Rectal smooth muscle tissue (tissue), 1 donor: ENCODE measurements at regions not wholly inside any gene's neighbourhood (a gene's known extent, or its start where the extent isn't known, plus 50 kb on each side); places are given as distances from the start of the nearest gene placed in this dataset.
"Not testable (repeated sequence)": the region's sequence is repeated elsewhere in the genome, so short reads cannot be mapped to it uniquely, and the experiment has no call there.

Source experiments
- H3K27ac ChIP-seq: one replicate; pipeline ENCODE4 v1.7.0; 2013; ENCODE audit warnings: low read depth, low read length, inconsistent platforms
- H3K27me3 ChIP-seq: one replicate; pipeline ENCODE4 v1.7.0; 2013; ENCODE audit warnings: low read length; ENCODE audit not compliant: control insufficient read depth, insufficient read depth
- H3K36me3 ChIP-seq: one replicate; pipeline ENCODE4 v1.7.0; 2013; ENCODE audit warnings: low read length; ENCODE audit not compliant: control insufficient read depth, insufficient read depth
- H3K4me1 ChIP-seq: one replicate; pipeline ENCODE4 v1.7.0; 2013; ENCODE audit warnings: low read length; ENCODE audit not compliant: control insufficient read depth, insufficient read depth
- H3K4me3 ChIP-seq: one replicate; pipeline ENCODE4 v1.7.0; 2013; ENCODE audit warnings: low read length
- H3K9ac ChIP-seq: one replicate; pipeline ENCODE4 v1.7.0; 2013; ENCODE audit warnings: low read length

DNA sequence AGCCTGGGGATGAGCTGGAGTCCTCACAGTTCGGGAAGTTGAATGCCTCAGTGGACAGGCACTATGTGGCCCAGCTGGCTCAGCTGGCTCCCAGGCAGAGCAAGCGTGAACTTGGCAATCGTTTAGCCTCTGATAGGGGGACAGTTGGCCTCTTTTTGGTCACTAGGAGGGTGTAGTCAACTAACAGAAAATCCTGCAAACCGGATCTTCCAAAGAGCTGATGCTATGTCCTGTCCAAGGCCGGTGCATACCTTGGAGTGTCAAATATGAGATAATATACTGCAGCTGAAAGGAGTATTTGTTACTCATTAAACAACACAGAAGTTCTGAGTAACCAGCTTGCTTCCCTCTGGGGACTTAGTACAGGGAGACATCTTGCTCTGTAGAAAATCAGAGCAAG is 126.2 kb upstream of the EXOC2 start:
- no peaks in the 10 kb centered on the region for H3K27me3 ChIP-seq
- H3K27ac ChIP-seq: no peak overlapping the region
- H3K4me3 ChIP-seq: no peak overlapping the region
- no peak overlapping the region for H3K9ac ChIP-seq
- no peaks in the 10 kb centered on the region for H3K4me1 ChIP-seq
- no peaks in the 10 kb centered on the region for H3K36me3 ChIP-seq

GRCh38 chr6:818196-818595 is 125.3 kb upstream of the EXOC2 start:
- Histone ChIP-seq H3K27me3 (no peaks in the 10 kb centered on the region), H3K36me3 (no peaks in the 10 kb centered on the region), H3K27ac (no peak overlapping the region), H3K4me3 (no peak overlapping the region), H3K4me1 (no peaks in the 10 kb centered on the region), H3K9ac (no peak overlapping the region)

DNA sequence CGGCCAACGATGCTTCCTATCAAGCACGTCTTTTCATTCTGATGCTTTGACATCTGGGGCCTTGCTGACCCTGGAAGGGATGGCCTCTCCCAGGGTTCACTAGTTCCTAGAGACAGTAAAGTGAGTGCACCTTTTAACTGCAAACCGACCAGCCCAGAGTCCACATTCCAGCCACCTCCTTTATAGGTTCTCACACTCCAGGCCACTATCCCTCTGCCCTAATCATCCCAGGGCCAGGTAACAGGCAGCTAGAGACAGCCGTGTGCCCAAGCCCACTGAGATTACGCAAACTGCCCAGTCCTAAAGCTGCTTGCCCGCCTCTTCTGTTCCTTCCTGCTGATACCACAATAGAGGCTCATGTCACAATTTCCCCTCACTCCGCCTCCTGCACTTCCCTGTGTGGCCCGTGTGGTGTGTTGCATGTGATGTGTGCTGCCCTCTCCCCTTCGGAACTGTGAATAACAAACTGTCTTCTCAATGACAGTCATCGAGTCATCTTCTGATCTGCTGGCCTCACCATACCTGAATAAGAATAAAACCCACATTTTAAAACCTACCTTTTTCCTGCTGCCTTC is 123.7 kb upstream of the EXOC2 start:
- H3K36me3 ChIP-seq: no peaks in the 10 kb centered on the region
- H3K4me1 ChIP-seq: no peaks in the 10 kb centered on the region

GRCh38 chr6:815348-815738 is 122.4 kb upstream of the EXOC2 start:
- no peaks in the 10 kb centered on the region for H3K4me1 ChIP-seq
- H3K27me3 ChIP-seq: no peaks in the 10 kb centered on the region
- no peak overlapping the region for H3K27ac ChIP-seq
- no peaks in the 10 kb centered on the region for H3K36me3 ChIP-seq
- H3K4me3 ChIP-seq: no peak overlapping the region
- H3K9ac ChIP-seq: no peak overlapping the region

More for the DNA sequence above, 123.7 kb upstream of the EXOC2 start:
- Histone ChIP-seq H3K27ac (no peak overlapping the region), H3K9ac (no peak overlapping the region), H3K4me3 (no peak overlapping the region), H3K27me3 (no peaks in the 10 kb centered on the region)

DNA sequence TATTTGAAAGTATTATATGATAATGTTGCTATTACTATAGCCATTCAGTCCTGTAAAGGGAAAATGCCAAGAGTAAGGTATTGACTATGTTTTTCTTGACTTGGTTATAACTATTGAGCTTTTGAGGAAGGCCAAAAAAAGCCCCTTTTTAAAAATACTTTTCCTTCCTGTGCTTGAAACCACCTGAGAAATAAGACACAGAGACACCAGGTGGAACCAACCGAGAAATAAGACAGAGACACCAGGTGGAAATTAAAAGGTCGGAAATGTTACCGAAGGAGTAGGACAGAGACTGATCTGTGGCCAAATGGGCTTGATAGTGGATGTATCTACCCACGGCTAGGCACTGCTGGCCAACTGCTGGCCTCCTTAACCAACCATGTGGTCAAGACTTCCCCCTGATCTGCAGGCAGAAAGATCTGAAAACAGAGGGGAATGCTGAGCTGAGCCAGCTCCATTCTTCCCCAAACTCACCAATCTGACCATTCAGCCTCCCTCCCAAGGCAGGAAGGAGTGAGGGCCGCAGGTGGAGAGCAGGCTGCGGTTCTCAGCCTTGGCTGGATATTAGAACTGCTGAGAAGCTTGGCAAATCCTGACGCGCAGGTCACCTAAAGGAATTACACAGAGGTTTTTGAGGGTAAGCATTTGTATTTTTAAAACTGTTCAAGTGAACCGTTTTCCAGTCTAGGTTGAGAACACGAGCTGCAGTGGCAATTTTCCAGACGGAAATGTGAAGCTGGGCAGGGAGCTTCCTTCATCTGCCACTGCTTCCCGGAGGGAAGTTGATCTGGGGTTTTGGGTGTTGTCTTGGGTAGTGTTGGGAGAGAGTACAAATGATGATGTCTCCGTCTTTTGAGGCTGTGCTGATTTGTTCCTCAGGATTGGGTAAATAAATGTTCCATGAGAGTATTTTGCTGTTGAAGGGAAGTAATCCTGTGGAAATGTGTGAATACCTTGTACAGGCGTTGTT is 121.7 kb upstream of the EXOC2 start:
- Histone ChIP-seq H3K4me3 (no peak overlapping the region), H3K27me3 (no peaks in the 10 kb centered on the region), H3K27ac (no peak overlapping the region), H3K4me1 (no peaks in the 10 kb centered on the region), H3K36me3 (no peaks in the 10 kb centered on the region), H3K9ac (no peak overlapping the region)

DNA sequence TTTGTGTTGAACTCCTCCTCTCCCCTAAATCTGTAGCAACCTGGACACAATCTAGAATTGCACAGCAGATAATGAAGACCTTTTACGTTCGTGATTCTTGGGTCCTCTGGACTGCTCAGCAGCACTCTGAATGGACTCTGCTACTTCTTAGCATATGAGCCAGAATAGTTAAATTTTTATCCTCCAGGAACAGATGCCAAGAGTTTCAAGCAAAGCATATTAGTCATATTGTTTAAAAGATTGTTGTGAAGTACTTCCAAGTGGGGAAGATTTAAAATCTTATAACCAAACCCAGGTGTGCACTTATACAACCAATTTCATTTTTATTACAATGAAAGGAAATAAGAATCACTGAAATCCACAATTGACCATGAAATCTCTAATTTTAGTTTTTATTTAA is 118.9 kb upstream of the EXOC2 start:
- no peak overlapping the region for H3K27ac ChIP-seq
- H3K27me3 ChIP-seq: no peaks in the 10 kb centered on the region
- no peak overlapping the region for H3K4me3 ChIP-seq
- H3K36me3 ChIP-seq: no peaks in the 10 kb centered on the region
- H3K9ac ChIP-seq: no peak overlapping the region
- no peaks in the 10 kb centered on the region for H3K4me1 ChIP-seq

GRCh38 chr6:811191-811590 is 118.3 kb upstream of the EXOC2 start:
- H3K4me1 ChIP-seq: no peaks in the 10 kb centered on the region
- no peaks in the 10 kb centered on the region for H3K27me3 ChIP-seq
- no peak overlapping the region for H3K9ac ChIP-seq
- no peaks in the 10 kb centered on the region for H3K36me3 ChIP-seq
- H3K27ac ChIP-seq: no peak overlapping the region
- H3K4me3 ChIP-seq: no peak overlapping the region

DNA sequence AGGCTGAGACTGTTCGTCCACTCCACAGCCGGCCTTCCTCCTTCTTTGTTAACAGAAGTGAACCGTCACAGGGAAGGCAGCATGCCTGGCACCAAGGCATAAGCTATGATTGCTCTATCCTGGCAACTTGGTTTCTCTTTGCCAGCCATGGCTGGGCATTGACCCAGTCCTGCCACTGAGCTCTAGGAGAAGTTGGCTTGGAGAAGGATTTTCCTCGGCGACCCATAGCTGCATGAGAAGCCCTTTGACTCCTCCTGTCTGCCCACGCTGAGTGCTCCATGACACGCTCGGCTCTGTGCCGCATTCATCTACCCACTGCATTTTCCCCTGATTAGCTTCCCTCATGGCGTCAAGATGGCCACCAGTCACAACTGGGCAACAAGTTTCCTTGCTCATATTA is 111.8 kb upstream of the EXOC2 start:
- no peak overlapping the region for H3K9ac ChIP-seq
- no peaks in the 10 kb centered on the region for H3K36me3 ChIP-seq
- H3K4me1 ChIP-seq: no peaks in the 10 kb centered on the region
- no peak overlapping the region for H3K27ac ChIP-seq
- H3K27me3 ChIP-seq: no peaks in the 10 kb centered on the region
- no peak overlapping the region for H3K4me3 ChIP-seq

DNA sequence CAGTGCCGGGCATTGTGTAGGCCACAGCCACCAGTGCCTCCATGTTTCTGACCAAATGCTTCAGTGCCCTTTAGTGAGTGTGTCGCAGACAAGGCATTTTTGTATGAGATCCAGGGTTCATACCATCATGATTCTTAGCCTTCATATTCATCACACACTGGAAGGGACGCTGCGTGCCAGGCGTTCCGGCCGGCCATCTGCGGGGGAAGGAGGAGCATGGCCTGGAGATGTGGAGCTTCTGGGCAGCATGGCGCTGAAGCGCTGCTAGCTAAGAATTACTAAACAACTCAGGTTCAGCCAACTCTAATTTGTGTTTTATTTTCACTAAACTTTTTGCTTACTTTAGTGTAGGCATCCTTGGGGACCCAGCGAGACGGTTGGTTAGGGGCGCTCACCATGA is 111.4 kb upstream of the EXOC2 start:
- Histone ChIP-seq H3K27me3 (no peaks in the 10 kb centered on the region), H3K36me3 (no peaks in the 10 kb centered on the region), H3K4me1 (no peaks in the 10 kb centered on the region), H3K4me3 (no peak overlapping the region), H3K9ac (no peak overlapping the region), H3K27ac (no peak overlapping the region)

DNA sequence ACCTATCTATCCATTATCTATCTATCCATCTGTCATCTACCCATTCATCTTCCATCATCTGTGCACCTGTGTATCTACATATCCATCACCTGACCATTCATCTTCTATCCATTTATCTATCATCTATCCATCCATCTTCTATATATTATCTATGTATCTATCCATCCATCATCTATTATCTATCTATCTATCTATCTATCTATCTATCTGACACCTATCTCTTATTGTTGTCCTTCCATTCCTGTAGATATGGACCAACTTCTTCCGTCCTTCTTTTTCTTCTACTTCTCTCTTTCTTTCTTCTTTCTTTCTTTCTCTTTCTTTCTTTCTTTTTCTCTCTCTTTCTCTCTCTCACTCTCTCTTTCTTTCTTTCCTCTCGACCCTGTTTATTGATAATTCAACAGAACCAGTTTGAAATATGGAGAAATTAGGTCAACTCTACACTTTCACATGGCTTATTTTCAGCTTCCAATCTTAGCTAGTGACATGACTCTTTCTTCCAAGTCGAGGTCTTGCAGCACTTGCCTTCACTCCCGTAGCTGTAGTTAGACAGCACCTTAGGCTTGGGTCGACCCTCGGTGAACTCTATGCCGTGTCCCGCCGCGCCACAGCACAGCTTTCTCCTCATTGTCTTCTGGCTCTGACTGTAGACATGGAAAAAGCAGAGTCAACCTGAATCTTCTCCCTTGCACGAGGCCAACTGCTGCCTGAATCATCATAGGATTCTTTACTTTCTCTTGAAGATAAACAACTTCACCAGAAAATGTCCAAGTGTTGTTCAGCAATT is 110.4 kb upstream of the EXOC2 start:
- Histone ChIP-seq H3K27me3 (no peaks in the 10 kb centered on the region), H3K4me3 (no peak overlapping the region), H3K27ac (no peak overlapping the region)

DNA sequence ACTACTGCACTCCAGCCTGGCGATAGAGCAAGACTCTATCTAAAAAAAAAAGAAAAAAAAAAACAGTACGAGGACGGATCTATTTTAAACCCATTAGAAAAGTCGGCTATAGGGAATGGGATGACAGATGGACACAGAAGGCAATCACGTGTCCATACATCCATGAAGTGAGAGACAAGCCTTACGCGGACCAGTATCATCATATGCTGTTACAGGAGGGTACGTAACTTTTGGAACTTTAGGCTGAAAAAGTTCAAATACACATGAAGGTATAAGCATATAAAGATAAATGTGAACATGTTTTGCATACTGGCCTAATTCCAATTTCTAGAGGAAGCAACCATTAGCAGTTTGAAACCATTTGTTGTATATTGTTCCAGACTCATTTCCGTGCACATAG is 109.8 kb upstream of the EXOC2 start:
- H3K4me3 ChIP-seq: no peak overlapping the region
- no peaks in the 10 kb centered on the region for H3K27me3 ChIP-seq
- H3K4me1 ChIP-seq: no peaks in the 10 kb centered on the region
- H3K9ac ChIP-seq: no peak overlapping the region
- H3K27ac ChIP-seq: no peak overlapping the region
- no peaks in the 10 kb centered on the region for H3K36me3 ChIP-seq

More for the DNA sequence above, 110.4 kb upstream of the EXOC2 start:
- Histone ChIP-seq H3K36me3 (no peaks in the 10 kb centered on the region), H3K9ac (no peak overlapping the region), H3K4me1 (no peaks in the 10 kb centered on the region)

DNA sequence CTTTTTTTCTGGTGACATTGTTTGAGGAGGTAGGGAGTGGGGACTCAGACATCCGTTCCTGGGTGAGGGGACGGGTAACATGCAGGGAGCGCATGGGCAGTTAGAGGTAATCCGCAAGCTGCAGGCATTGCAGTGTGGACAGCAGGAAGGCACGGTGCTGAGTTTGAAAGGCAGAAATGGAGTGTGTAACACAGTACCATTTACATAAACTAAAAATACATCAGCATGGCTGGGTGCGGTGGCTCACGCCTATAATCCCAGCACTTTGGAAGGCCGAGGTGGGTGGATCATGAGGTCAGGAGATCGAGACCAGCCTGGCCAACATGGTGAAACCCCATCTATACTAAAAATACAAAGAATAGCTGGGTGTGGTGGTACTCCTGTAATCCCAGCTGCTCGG is 109.3 kb upstream of the EXOC2 start:
- H3K4me1 ChIP-seq, H3K36me3 ChIP-seq, H3K27ac ChIP-seq, H3K4me3 ChIP-seq, H3K9ac ChIP-seq, H3K27me3 ChIP-seq: not testable (repeated sequence)
